Common myeloid progenitor, CD34-positive (primary cell): ENCODE measurements at regions not wholly inside any gene's neighbourhood (a gene's known extent, or its start where the extent isn't known, plus 50 kb on each side); places are given as distances from the start of the nearest gene placed in this dataset.

ENCODE experiments used
- CTCF ChIA-PET: fragments of 350-600 bp; sonication (Branson Sonifier 250); formaldehyde crosslinking; loops from one replicate; lab custom pipeline; 2021; ENCODE audit warnings: antibody characterized with exemption; lab: Charles Lee
- POLR2A ChIA-PET: fragments of 350-600 bp; sonication (Branson Sonifier 250); formaldehyde crosslinking; loops from one replicate; lab custom pipeline; 2021; ENCODE audit warnings: antibody characterized with exemption; lab: Charles Lee
- DNase-seq, 3 donors: peaks; one replicate each; pipeline versions ENCODE4 v3.0.0 to v3.0.0-alpha.2; 2013
- H3K27ac ChIP-seq, 2 experiments: 1 replicate in 1 of 2; 2 replicates in 1 of 2; pipeline ENCODE4 v1.7.0; 2013; ENCODE audit warnings: inconsistent platforms in 2 of 2, low read length in 2 of 2, mild to moderate bottlenecking in 2 of 2, low read depth in 1 of 2, moderate library complexity in 1 of 2; ENCODE audit not compliant: severe bottlenecking in 2 of 2, insufficient read depth in 1 of 2, poor library complexity in 1 of 2
- H3K27me3 ChIP-seq, 5 experiments: replicated peaks in 2 of 5; 1 replicate in 3 of 5; 2 replicates in 2 of 5; pipeline versions ENCODE4 v1.6.1 to v1.7.0; 2013; ENCODE audit warnings: low read length in 4 of 5, mild to moderate bottlenecking in 2 of 5, moderate library complexity in 2 of 5, inconsistent platforms in 1 of 5; ENCODE audit not compliant: insufficient read depth in 5 of 5, control insufficient read depth in 4 of 5
- H3K36me3 ChIP-seq, 4 experiments: 1 replicate in 2 of 4; 2 replicates in 2 of 4; pipeline versions ENCODE4 v1.6.1 to v1.7.0; 2013; ENCODE audit warnings: low read length in 3 of 4, control low read depth in 1 of 4, mild to moderate bottlenecking in 1 of 4; ENCODE audit not compliant: control insufficient read depth in 4 of 4, insufficient read depth in 4 of 4
- H3K4me1 ChIP-seq, 4 experiments: 1 replicate in 3 of 4; 2 replicates in 1 of 4; pipeline versions ENCODE4 v1.6.1 to v1.7.1; 2013; ENCODE audit warnings: low read length in 3 of 4, mild to moderate bottlenecking in 3 of 4, control low read depth in 1 of 4, inconsistent platforms in 1 of 4, moderate library complexity in 1 of 4; ENCODE audit not compliant: control insufficient read depth in 4 of 4, insufficient read depth in 4 of 4; ENCODE audit errors: control extremely low read depth in 1 of 4
- H3K4me3 ChIP-seq, 7 experiments: 1 replicate in 4 of 7; 2 replicates in 3 of 7; pipeline versions ENCODE4 v1.5.1 to v1.7.0; 2013; ENCODE audit warnings: mild to moderate bottlenecking in 7 of 7, low read length in 6 of 7, moderate library complexity in 6 of 7, inconsistent platforms in 2 of 7, low read depth in 2 of 7, control low read depth in 1 of 7; ENCODE audit not compliant: insufficient read depth in 4 of 7, control insufficient read depth in 1 of 7; ENCODE audit errors: extremely low read depth in 1 of 7
- H3K9me3 ChIP-seq, 5 experiments: 1 replicate in 4 of 5; 2 replicates in 1 of 5; pipeline versions ENCODE4 v1.6.1 to v1.7.1; 2013; ENCODE audit warnings: low read length in 4 of 5, mild to moderate bottlenecking in 2 of 5, inconsistent platforms in 1 of 5, low read depth in 1 of 5, moderate library complexity in 1 of 5; ENCODE audit not compliant: control insufficient read depth in 4 of 5, insufficient read depth in 2 of 5; ENCODE audit errors: control extremely low read depth in 1 of 5
- WGBS: methylation state at CpG from one replicate; pipeline ENCODE4 v1.1.5; 2013; ENCODE audit not compliant: insufficient coverage; 5-methylcytosine and 5-hydroxymethylcytosine counted together

DNA sequence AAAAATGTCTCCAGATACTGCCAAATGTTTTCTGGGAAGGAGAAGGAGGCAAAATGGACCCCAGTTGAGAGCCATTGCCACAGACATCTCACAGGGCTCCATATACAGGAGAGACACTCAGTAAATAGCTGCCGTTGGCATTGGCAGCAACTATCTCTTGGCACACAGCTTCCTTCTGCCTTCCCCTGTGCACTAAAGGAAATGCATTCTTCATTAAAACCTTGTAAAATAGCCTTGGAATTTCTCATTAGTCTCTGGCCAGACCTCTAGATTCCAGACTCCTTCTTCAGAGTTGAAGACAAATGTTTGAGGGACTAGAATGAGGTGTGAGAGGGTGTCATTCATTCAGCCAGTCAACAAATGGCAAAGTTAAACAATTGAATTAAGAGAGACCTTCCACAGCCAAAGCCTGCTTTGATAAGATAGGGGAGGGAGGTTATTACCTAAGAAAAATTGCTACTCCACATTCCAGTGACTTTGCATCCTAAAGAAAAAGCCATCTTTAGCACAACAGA lies 223.9 kb upstream of the HS3ST3A1 start:
- no peak for DNase-seq
- no peak overlapping the region for H3K4me3 ChIP-seq
- CTCF ChIA-PET, result no interaction called here
- H3K4me1 ChIP-seq, result no peaks in the 10 kb centered on the region
- H3K27me3 ChIP-seq, result no peaks in the 10 kb centered on the region
- 91% methylated on average over 1 of the region's 1 CpG for WGBS
- POLR2A ChIA-PET, result no interaction called here
- H3K27ac ChIP-seq, result no peak overlapping the region
- H3K36me3 ChIP-seq, result no peaks in the 10 kb centered on the region
- peaks cover 0 to 5% (median 0%) of the 10 kb centered on the region in 5 experiments for H3K9me3 ChIP-seq

DNA sequence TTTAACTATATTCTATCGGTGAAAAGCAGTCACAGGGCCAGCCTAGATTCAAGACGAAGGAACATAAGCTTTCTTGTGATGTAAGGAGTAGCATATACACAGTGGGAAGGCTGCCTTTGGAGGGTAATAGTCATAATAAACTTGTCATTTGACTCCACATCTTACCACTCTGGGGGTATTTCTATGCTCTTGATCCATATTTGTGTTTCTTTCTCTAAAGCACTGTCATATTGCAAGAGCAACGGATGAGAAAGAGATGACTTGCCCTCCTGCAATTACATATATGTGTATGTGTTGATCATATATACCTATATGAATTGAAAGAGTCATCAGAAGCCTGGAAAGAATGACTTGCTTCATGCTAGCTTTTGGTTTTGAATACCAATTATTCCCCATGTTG lies 225.4 kb upstream of the HS3ST3A1 start:
- WGBS, result 100% methylated on average over 1 of the region's 3 CpGs
- ChIA-PET POLR2A (no interaction called here), CTCF (no interaction called here)
- no peak overlapping the region for H3K4me3 ChIP-seq
- no peaks in the 10 kb centered on the region for H3K36me3 ChIP-seq
- H3K27ac ChIP-seq, result no peak overlapping the region
- no peaks in the 10 kb centered on the region for H3K27me3 ChIP-seq
- no peaks in the 10 kb centered on the region for H3K4me1 ChIP-seq
- H3K9me3 ChIP-seq, result peaks cover 0 to 5% (median 0%) of the 10 kb centered on the region in 5 experiments
- no peak for DNase-seq

DNA sequence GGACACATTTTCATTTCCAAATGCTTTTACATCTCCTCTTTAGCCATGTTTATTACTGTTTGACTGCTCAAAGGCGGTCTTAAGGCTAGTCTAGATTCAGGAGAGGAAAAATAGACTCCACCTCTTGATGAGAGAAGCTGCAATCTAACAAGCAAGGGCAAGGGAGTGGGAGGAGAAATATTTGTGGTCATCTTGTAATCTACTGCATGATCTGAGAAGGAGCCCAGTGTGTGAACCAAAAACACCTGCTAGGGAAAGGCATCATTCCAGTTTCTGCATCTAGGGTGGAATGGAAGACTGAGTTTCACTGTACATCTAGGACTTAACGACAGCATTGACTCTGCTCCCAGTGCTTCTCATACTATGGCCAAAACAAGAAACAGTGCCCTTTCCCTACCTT lies 232.2 kb upstream of the HS3ST3A1 start:
- Histone ChIP-seq H3K9me3 (peaks cover 0 to 2% (median 0%) of the 10 kb centered on the region in 5 experiments), H3K27ac (no peak overlapping the region), H3K4me3 (no peak overlapping the region), H3K27me3 (no peaks in the 10 kb centered on the region), H3K36me3 (no peaks in the 10 kb centered on the region), H3K4me1 (no peaks in the 10 kb centered on the region)
- CTCF ChIA-PET, result no interaction called here
- no peak for DNase-seq
- POLR2A ChIA-PET, result no interaction called here
- 100% methylated on average over 2 of the region's 2 CpGs for WGBS

DNA sequence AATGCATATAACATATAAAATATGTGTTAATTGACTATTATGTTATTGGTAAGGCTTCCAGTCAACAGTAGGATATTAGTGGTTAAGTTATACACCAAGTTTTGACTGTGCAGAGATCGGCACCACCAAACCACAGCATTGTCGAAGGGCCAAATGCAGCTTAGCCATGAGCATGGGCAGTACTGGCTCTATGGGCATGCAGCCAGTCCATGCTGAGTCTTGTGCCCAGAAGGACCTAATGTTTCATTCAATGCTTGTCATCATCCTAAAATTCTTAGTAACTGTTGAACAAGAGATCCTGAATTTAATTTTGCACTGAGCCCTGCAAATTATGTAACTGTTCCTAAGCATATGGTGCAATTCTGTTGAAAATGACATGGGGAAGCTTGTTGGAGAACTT lies 233.4 kb upstream of the HS3ST3A1 start:
- POLR2A ChIA-PET, result no interaction called here
- CTCF ChIA-PET, result no interaction called here
- DNase-seq, result no peak
- Histone ChIP-seq H3K4me1 (no peaks in the 10 kb centered on the region), H3K27me3 (no peaks in the 10 kb centered on the region), H3K9me3 (peaks cover 0 to 2% (median 0%) of the 10 kb centered on the region in 5 experiments), H3K36me3 (no peaks in the 10 kb centered on the region), H3K27ac (no peak overlapping the region), H3K4me3 (no peak overlapping the region)
- 100% methylated on average over 2 of the region's 2 CpGs for WGBS

DNA sequence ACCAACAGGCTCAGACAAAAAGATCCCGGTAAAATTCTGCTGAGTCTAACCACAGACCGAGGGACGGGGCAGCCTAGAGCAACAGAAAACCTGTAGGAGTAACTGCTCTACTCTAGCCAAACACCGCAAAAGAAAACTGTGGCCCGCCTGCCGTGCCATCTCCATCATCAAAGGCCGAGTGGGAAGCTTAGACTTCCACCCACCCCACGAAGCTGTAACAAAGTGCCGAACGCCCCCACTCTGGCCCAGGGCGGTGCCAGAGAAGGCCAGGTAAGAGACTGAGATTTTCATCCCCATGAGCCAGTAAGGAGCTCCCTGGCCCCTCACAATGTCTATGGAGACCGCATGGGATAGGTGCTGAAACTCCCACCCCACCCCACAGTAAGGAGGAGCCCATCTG lies 231.9 kb upstream of the COX10 start:
- ChIA-PET POLR2A (no interaction called here), CTCF (no interaction called here)
- Histone ChIP-seq H3K4me3 (no peak overlapping the region), H3K27me3 (no peaks in the 10 kb centered on the region), H3K27ac (no peak overlapping the region), H3K9me3 (no peaks in the 10 kb centered on the region), H3K36me3 (no peaks in the 10 kb centered on the region), H3K4me1 (no peaks in the 10 kb centered on the region)
- no peak for DNase-seq
- WGBS, result 97% methylated on average over 12 of the region's 12 CpGs

DNA sequence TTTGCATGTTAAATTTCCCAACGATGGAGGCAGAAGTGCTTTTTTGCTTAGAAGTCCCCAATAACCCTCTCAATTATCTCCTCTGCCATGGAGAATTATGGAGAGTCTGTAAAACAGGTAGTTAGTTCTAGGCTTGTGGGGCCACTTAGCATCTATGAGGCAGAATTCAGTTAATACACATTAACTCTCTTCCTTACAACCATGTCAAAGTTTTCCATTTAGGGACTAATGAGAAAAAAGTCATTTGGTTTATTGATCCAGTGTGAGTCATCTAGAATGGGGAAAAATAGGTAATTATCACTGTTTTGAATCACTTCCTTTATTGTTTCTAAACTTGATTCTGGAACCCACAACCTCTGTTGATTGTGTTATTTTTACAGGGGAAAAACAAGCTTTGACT lies 229.1 kb upstream of the COX10 start:
- no CpG with 5 or more reads among the region's 1 CpG for WGBS
- CTCF ChIA-PET, result no interaction called here

DNA sequence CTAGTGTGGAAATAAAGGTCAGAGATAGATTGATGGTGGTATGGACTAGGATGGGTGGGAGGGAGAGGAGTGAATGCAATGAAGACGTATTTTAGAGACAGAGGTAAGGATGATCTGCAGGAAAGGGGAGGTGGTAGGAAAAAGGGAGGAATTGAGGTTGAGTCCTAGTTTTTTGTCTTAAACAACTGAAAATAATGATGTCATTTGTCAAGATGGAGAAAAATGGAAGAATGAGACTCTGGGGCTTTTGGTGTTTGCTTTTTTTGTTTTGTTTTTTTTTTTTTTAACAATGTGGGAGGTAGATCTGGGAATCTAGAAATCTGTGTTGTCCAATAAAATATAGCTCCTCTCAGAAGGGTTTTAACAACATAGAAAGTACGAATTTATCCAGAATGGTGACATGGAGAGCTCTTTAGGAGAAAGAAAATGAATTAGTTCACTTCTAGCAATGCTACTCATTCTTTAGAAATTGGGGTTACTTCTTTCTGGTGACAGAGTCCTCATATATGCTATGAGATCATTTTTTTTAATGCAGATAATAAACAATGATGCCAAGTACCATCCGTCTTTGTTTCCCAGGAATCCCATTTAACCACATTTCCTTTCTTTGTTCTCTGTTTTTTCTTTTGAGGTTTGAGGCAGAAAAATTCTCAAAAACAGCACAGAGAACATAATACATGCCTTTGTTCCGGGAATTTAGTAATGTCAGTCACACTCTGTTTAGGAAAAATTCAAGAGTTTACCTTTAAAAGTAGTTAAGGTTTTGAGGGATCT lies 225.3 kb upstream of the COX10 start:
- Histone ChIP-seq H3K27ac (no peak overlapping the region), H3K4me3 (no peak overlapping the region), H3K4me1 (no peaks in the 10 kb centered on the region), H3K27me3 (no peaks in the 10 kb centered on the region), H3K9me3 (peaks cover 0 to 5% (median 0%) of the 10 kb centered on the region in 5 experiments), H3K36me3 (no peaks in the 10 kb centered on the region)
- POLR2A ChIA-PET, result no interaction called here
- CTCF ChIA-PET, result no interaction called here
- WGBS, result 50% methylated on average over 1 of the region's 4 CpGs
- DNase-seq, result no peak

More for the DNA sequence above, 229.1 kb upstream of the COX10 start:
- Histone ChIP-seq H3K4me3 (no peak overlapping the region), H3K4me1 (no peaks in the 10 kb centered on the region), H3K27me3 (no peaks in the 10 kb centered on the region), H3K9me3 (no peaks in the 10 kb centered on the region), H3K36me3 (no peaks in the 10 kb centered on the region), H3K27ac (no peak overlapping the region)
- POLR2A ChIA-PET, result no interaction called here
- no peak for DNase-seq
